ENCODE measurements at regions not wholly inside any gene's neighbourhood (a gene's known extent, or its start where the extent isn't known, plus 50 kb on each side); places are given as distances from the start of the nearest gene placed in this dataset.

DNA sequence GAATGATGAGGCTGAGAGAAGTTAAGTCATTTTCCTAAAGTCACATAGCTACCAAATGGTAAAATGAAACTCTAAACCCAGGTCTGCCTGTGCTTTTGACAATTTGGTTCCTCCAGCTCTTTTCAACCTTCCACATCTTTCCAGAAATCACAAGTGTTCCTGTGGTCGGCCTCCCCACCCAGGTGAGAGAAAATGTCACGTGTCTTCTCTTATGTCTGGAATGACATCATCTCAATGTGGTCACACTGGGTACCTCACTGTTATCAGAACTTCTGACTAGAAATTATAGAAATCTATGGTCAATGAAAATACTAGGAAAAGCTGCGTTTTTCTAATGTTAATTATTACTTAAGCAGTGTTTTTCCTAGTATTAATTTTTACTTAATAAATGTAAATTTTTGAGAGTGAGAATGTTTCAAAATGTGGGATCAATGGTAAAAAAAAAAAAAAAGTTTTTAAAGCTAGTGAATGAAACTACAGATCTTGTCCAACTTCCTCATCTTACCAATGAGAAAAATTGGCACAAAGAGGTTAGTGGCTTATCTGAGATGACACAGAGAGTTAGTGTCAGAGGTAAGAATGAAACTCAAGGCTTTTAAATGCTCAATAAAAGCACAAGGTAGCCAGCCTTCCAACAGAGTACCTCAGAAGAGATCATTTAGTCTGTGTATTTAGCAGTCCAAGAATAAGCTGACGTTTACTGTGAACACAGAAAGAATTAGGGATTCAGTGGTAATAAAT is 228.7 kb upstream of the NR4A3 start:
- Mint-ChIP-seq H3K27ac (ENCODE audit: unreplicated experiment) (no peak overlapping the region), H3K36me3 (ENCODE audit: low read depth) (no peaks in the 10 kb centered on the region), H3K4me3 (no peak overlapping the region), H3K9me3 (peaks cover 4% of the 10 kb centered on the region), H3K4me1 (peaks cover 8% of the 10 kb centered on the region), H3K27me3 (ENCODE audit: low read depth) (no peaks in the 10 kb centered on the region)
- TF ChIP-seq, protein P1, sequence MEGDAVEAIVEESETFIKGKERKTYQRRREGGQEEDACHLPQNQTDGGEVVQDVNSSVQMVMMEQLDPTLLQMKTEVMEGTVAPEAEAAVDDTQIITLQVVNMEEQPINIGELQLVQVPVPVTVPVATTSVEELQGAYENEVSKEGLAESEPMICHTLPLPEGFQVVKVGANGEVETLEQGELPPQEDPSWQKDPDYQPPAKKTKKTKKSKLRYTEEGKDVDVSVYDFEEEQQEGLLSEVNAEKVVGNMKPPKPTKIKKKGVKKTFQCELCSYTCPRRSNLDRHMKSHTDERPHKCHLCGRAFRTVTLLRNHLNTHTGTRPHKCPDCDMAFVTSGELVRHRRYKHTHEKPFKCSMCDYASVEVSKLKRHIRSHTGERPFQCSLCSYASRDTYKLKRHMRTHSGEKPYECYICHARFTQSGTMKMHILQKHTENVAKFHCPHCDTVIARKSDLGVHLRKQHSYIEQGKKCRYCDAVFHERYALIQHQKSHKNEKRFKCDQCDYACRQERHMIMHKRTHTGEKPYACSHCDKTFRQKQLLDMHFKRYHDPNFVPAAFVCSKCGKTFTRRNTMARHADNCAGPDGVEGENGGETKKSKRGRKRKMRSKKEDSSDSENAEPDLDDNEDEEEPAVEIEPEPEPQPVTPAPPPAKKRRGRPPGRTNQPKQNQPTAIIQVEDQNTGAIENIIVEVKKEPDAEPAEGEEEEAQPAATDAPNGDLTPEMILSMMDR (conservative IDR thresholded peaks at IDR 0.05) = no peak
- no peak for DNase-seq (ENCODE audit: low read depth, low spot score)

DNA sequence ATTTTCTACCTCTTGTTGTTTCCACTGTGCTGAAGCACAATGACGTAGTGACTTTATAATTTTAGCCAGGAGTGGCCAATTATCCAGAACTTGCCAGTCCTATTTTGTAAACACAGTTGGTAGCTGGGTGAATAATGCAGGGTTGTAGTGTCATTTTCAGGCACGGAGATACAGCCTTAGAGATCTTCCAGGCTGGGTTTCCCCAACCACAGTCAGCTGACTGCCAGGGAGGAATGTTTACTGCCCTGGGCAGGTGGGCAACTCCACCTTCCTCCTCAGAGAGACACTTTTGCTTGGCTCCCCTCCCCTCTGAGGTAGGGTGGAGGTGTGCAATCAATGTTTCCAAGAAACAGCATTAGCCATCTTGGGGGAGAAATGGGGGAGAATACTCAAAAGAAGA is 228.1 kb upstream of the NR4A3 start:
- TF ChIP-seq, protein P1 (conservative IDR thresholded peaks at IDR 0.05) = no peak
- H3K4me1 Mint-ChIP-seq = peaks cover 8% of the 10 kb centered on the region
- no peak overlapping the region for H3K27ac Mint-ChIP-seq (ENCODE audit: unreplicated experiment)

DNA sequence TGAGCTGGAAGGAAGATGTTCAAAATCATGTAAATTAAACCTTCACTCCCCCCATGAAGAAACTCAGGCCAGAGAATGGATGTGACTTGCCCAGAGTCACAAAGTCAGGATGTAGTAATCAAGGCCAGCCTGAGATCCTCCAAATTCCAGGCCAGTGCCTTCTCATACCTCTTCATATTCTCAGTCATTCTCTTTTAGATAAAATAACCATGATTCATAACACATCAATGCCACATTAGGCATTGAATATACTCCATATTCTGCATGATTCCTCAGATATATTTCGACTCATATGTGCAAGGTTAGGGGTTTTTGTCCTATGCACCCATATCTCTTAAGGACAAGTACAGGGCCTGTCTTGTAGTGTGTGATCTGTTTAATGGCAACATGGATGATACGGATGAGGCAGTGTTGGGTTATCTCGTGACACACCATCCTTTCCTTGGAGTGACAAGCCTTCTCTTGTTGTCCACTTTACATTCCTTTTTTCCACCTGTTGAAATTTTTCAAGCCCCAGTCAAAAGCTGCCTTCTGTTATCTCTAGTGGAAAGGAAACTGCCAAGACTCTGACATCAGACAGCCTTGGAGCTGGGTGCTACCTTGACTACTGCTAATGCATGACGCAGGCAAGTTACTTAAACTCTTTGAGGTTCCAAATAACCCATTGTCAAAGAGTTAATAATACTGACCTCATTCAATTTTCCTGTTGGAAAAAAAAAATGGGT is 227.5 kb upstream of the NR4A3 start:
- peaks cover 8% of the 10 kb centered on the region for H3K4me1 Mint-ChIP-seq
- no peak overlapping the region for H3K4me3 Mint-ChIP-seq
- no peaks in the 10 kb centered on the region for H3K36me3 Mint-ChIP-seq (ENCODE audit: low read depth)
- TF ChIP-seq, protein P1 (conservative IDR thresholded peaks at IDR 0.05) = no peak
- DNase-seq (ENCODE audit: low read depth, low spot score) = no peak
- H3K27me3 Mint-ChIP-seq (ENCODE audit: low read depth) = no peaks in the 10 kb centered on the region
- no peak overlapping the region for H3K27ac Mint-ChIP-seq (ENCODE audit: unreplicated experiment)
- no peaks in the 10 kb centered on the region for H3K9me3 Mint-ChIP-seq

More for the DNA sequence above, 228.1 kb upstream of the NR4A3 start:
- no peaks in the 10 kb centered on the region for H3K36me3 Mint-ChIP-seq (ENCODE audit: low read depth)
- H3K9me3 Mint-ChIP-seq = peaks cover 3% of the 10 kb centered on the region
- no peaks in the 10 kb centered on the region for H3K27me3 Mint-ChIP-seq (ENCODE audit: low read depth)
- H3K4me3 Mint-ChIP-seq = no peak overlapping the region
- no peak for DNase-seq (ENCODE audit: low read depth, low spot score)

DNA sequence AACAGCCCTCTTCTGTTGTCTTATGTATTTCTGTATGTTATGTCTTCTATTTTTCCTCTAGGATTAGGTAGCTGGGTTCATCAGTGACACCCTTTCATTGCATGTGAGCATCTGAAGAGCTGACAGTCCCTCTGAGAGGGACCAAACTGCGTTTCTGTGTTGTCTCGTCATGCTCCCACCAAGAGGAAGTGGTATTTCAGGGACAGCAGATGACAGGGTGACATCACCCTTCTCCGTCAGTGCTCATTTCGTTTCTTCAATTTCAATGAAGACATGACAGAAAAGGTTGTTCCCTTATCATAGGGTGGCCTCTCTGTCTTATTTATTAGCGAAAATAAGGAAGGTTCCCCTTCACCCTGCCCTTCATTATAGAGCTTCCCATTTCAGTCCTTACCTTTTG is 225.9 kb upstream of the NR4A3 start:
- Mint-ChIP-seq H3K36me3 (ENCODE audit: low read depth) (no peaks in the 10 kb centered on the region), H3K9me3 (no peaks in the 10 kb centered on the region), H3K27ac (ENCODE audit: unreplicated experiment) (no peak overlapping the region), H3K27me3 (ENCODE audit: low read depth) (no peaks in the 10 kb centered on the region), H3K4me1 (peaks cover 3% of the 10 kb centered on the region), H3K4me3 (no peak overlapping the region)
- TF ChIP-seq, protein P1 (conservative IDR thresholded peaks at IDR 0.05) = no peak
- DNase-seq (ENCODE audit: low read depth, low spot score) = no peak

DNA sequence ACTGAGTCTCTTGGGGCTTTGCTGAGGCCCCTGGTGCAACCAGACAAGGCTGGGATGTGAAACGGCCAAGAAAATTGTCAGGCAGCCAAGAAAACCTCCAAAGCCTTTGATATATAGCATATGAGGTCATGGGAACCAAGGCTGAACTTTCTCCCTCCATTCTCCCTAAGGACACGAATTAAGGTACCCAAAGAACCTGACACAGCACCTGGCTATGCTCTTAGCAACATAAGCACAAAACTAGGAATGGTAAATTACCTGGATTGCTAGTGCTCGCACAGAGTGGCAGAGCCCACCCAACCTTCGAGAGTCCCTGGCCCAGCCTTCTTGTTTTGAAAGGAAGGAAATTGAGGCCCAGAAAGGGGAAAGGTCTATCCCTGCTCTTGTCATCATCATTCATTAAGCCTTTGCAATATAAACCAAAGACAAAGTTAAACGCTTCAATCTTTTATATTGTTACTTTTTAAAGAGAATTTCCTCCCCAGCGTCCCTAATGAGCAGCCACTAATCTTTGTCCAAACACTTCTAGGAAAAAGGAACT is 220.0 kb upstream of the NR4A3 start:
- Mint-ChIP-seq H3K27ac (ENCODE audit: unreplicated experiment) (no peak overlapping the region), H3K9me3 (peaks cover 5% of the 10 kb centered on the region), H3K4me1 (no peaks in the 10 kb centered on the region), H3K36me3 (ENCODE audit: low read depth) (no peaks in the 10 kb centered on the region), H3K4me3 (no peak overlapping the region), H3K27me3 (ENCODE audit: low read depth) (no peaks in the 10 kb centered on the region)
- DNase-seq (ENCODE audit: low read depth, low spot score) = no peak
- TF ChIP-seq, protein P1 (conservative IDR thresholded peaks at IDR 0.05) = no peak

All from neural crest cell (in vitro differentiated cells).